ENCODE measurements at regions not wholly inside any gene's neighbourhood (a gene's known extent, or its start where the extent isn't known, plus 50 kb on each side); places are given as distances from the start of the nearest gene placed in this dataset.
"Not testable (repeated sequence)": the region's sequence is repeated elsewhere in the genome, so short reads cannot be mapped to it uniquely, and the experiment has no call there.

GRCh38 chrX:78603908-78604307 lies 55.2 kb downstream of the RTL3 start:
- no peak for DNase-seq

- peak in 1 of 2 experiments; percentile 24 for DNase-seq
Observed at GRCh38 chrX:78595901-78596502, 63.1 kb downstream of the RTL3 start.

GRCh38 chrX:78593701-78594100 lies 65.4 kb downstream of the RTL3 start:
- DNase-seq, result no peak

- DNase-seq, result no peak
Observed at GRCh38 chrX:78592030-78592429, 67.1 kb downstream of the RTL3 start.

- DNase-seq, result no peak
Observed at GRCh38 chrX:78574306-78574705, 84.8 kb downstream of the RTL3 start.

- DNase-seq, result no peak
Observed at GRCh38 chrX:78573630-78574029, 85.5 kb downstream of the RTL3 start.

GRCh38 chrX:78571849-78572248 lies 87.3 kb downstream of the RTL3 start:
- no peak for DNase-seq

GRCh38 chrX:78555401-78555980 lies 103.6 kb downstream of the RTL3 start:
- DNase-seq, result no peak

GRCh38 chrX:78552628-78553027 lies 106.5 kb downstream of the RTL3 start:
- not testable (repeated sequence) for DNase-seq

GRCh38 chrX:78548012-78548411 lies 111.1 kb downstream of the RTL3 start:
- DNase-seq, result no peak

- DNase-seq, result no peak
Observed at GRCh38 chrX:78545233-78545632, 113.9 kb downstream of the RTL3 start.

- no peak for DNase-seq
Observed at GRCh38 chrX:78543281-78543680, 115.8 kb downstream of the RTL3 start.

- DNase-seq, result no peak
Observed at GRCh38 chrX:78540171-78540570, 119.0 kb downstream of the RTL3 start.

GRCh38 chrX:78534221-78534620 lies 124.9 kb downstream of the RTL3 start:
- DNase-seq, result no peak

GRCh38 chrX:78532363-78532762 lies 126.8 kb downstream of the RTL3 start:
- no peak for DNase-seq

GRCh38 chrX:78527818-78528217 lies 131.3 kb downstream of the RTL3 start:
- DNase-seq, result no peak

- DNase-seq, result peak; percentile 46 to 54
Observed at GRCh38 chrX:78527263-78527662, 131.9 kb downstream of the RTL3 start.

- DNase-seq, result no peak
Observed at GRCh38 chrX:78522601-78523000, 136.5 kb downstream of the RTL3 start.

- peak; percentile 50 to 61 for DNase-seq
Observed at GRCh38 chrX:78517124-78517523, 142.0 kb downstream of the RTL3 start.

- DNase-seq, result peak; percentile 32 to 33
Observed at GRCh38 chrX:78514852-78515251, 144.3 kb downstream of the RTL3 start.

GRCh38 chrX:78513971-78514738 lies 145.0 kb downstream of the RTL3 start:
- no peak for DNase-seq

GRCh38 chrX:78506248-78506647 lies 152.9 kb downstream of the RTL3 start:
- DNase-seq, result no peak

- DNase-seq, result no peak
Observed at GRCh38 chrX:78496483-78496882, 162.6 kb downstream of the RTL3 start.

- no peak for DNase-seq
Observed at GRCh38 chrX:78493180-78493579, 165.8 kb upstream of the CYSLTR1 start.
